ENCODE measurements at regions not wholly inside any gene's neighbourhood (a gene's known extent, or its start where the extent isn't known, plus 50 kb on each side); places are given as distances from the start of the nearest gene placed in this dataset.
A peak's percentile ranks its signal among the peaks of the same experiment; 100 is the strongest.

GRCh38 chr6:165852676-165853075 lies 189.6 kb upstream of the PDE10A start:
- no peaks in the 10 kb centered on the region for H3K9me3 Mint-ChIP-seq (ENCODE audit: low read depth)
- H3K36me3 Mint-ChIP-seq (ENCODE audit: insufficient read depth): no peaks in the 10 kb centered on the region
- peaks cover 69% of the 10 kb centered on the region for H3K27me3 Mint-ChIP-seq
- no peak overlapping the region for H3K27ac Mint-ChIP-seq
- no peak for TF ChIP-seq CTCF (IDR thresholded peaks at IDR 0.05; ENCODE audit: unreplicated experiment)
- H3K4me1 Mint-ChIP-seq (ENCODE audit: low read depth): peaks cover 1% of the 10 kb centered on the region
- no peak for DNase-seq (ENCODE audit: low spot score, unreplicated experiment)
- H3K4me3 Mint-ChIP-seq (ENCODE audit: low read depth): no peak overlapping the region

GRCh38 chr6:165850434-165851019 lies 187.5 kb upstream of the PDE10A start:
- no peak overlapping the region for H3K4me3 Mint-ChIP-seq (ENCODE audit: low read depth)
- H3K4me1 Mint-ChIP-seq (ENCODE audit: low read depth): peaks cover 3% of the 10 kb centered on the region
- TF ChIP-seq CTCF (IDR thresholded peaks at IDR 0.05; ENCODE audit: unreplicated experiment): peak; percentile 98
- DNase-seq (ENCODE audit: low spot score, unreplicated experiment): peak; percentile 62
- peaks cover 62% of the 10 kb centered on the region for H3K27me3 Mint-ChIP-seq
- H3K9me3 Mint-ChIP-seq (ENCODE audit: low read depth): no peaks in the 10 kb centered on the region
- no peak overlapping the region for H3K27ac Mint-ChIP-seq
- no peaks in the 10 kb centered on the region for H3K36me3 Mint-ChIP-seq (ENCODE audit: insufficient read depth)

- H3K27me3 Mint-ChIP-seq: peaks cover 63% of the 10 kb centered on the region
- no peak overlapping the region for H3K27ac Mint-ChIP-seq
- TF ChIP-seq CTCF (IDR thresholded peaks at IDR 0.05; ENCODE audit: unreplicated experiment): no peak
- no peak for DNase-seq (ENCODE audit: low spot score, unreplicated experiment)
- H3K9me3 Mint-ChIP-seq (ENCODE audit: low read depth): no peaks in the 10 kb centered on the region
- no peak overlapping the region for H3K4me3 Mint-ChIP-seq (ENCODE audit: low read depth)
- no peaks in the 10 kb centered on the region for H3K36me3 Mint-ChIP-seq (ENCODE audit: insufficient read depth)
- peaks cover 3% of the 10 kb centered on the region for H3K4me1 Mint-ChIP-seq (ENCODE audit: low read depth)
Measured at GRCh38 chr6:165849534-165850430, 186.7 kb upstream of the PDE10A start.

- TF ChIP-seq CTCF (IDR thresholded peaks at IDR 0.05; ENCODE audit: unreplicated experiment): peak; percentile 22
- no peak for DNase-seq (ENCODE audit: low spot score, unreplicated experiment)
- Mint-ChIP-seq H3K4me1 (ENCODE audit: low read depth) (peaks cover 3% of the 10 kb centered on the region), H3K9me3 (ENCODE audit: low read depth) (no peaks in the 10 kb centered on the region), H3K27me3 (peaks cover 60% of the 10 kb centered on the region), H3K27ac (no peak overlapping the region), H3K36me3 (ENCODE audit: insufficient read depth) (no peaks in the 10 kb centered on the region), H3K4me3 (ENCODE audit: low read depth) (no peak overlapping the region)
Measured at GRCh38 chr6:165848086-165848426, 185.0 kb upstream of the PDE10A start.

- DNase-seq (ENCODE audit: low spot score, unreplicated experiment): no peak
- H3K27ac Mint-ChIP-seq: no peak overlapping the region
- H3K9me3 Mint-ChIP-seq (ENCODE audit: low read depth): no peaks in the 10 kb centered on the region
- no peak for TF ChIP-seq CTCF (IDR thresholded peaks at IDR 0.05; ENCODE audit: unreplicated experiment)
- peaks cover 60% of the 10 kb centered on the region for H3K27me3 Mint-ChIP-seq
- H3K4me3 Mint-ChIP-seq (ENCODE audit: low read depth): no peak overlapping the region
- H3K36me3 Mint-ChIP-seq (ENCODE audit: insufficient read depth): no peaks in the 10 kb centered on the region
- H3K4me1 Mint-ChIP-seq (ENCODE audit: low read depth): peaks cover 6% of the 10 kb centered on the region
Measured at GRCh38 chr6:165847407-165848085, 184.5 kb upstream of the PDE10A start.
